ENCODE measurements at regions not wholly inside any gene's neighbourhood (a gene's known extent, or its start where the extent isn't known, plus 50 kb on each side); places are given as distances from the start of the nearest gene placed in this dataset.

GRCh38 chr12:91523831-91524230 is 341.2 kb upstream of the DCN start:
- no peak for TF ChIP-seq POLR2AphosphoS5 (IDR thresholded peaks at IDR 0.05; ENCODE audit: low read depth, low read length)
- no peak for TF ChIP-seq POLR2A (IDR thresholded peaks at IDR 0.05; ENCODE audit: low read depth, low read length)
- no peak for TF ChIP-seq TAF1 (IDR thresholded peaks at IDR 0.05; ENCODE audit: low read depth, low read length)
- no peak for TF ChIP-seq PAX5 (IDR thresholded peaks at IDR 0.05; ENCODE audit: insufficient read depth, low read length, severe bottlenecking)

Data from GM12891 (cell line).